A673 (cell line): ENCODE measurements at regions not wholly inside any gene's neighbourhood (a gene's known extent, or its start where the extent isn't known, plus 50 kb on each side); places are given as distances from the start of the nearest gene placed in this dataset.

Experiments used
- EZH2 ChIP-seq: fragments of 200-600 bp; sonication (generic); IDR thresholded peaks from 2 replicates; pipeline ENCODE4 v1.6.1; 2017; ENCODE audit warnings: borderline replicate concordance, low read depth, mild to moderate bottlenecking, mixed read lengths, antibody characterized with exemption, low read length; ENCODE audit not compliant: poor library complexity, severe bottlenecking
- TF ChIP-seq, protein P1 (sequence below): fragments of 300-800, 200-600 bp; sonication (generic); conservative IDR thresholded peaks from 2 replicates; pipeline ENCODE4 v1.5.1; 2017; ENCODE audit warnings: low read depth, mild to moderate bottlenecking, antibody characterized with exemption, low read length, moderate library complexity, mixed read lengths

DNA sequence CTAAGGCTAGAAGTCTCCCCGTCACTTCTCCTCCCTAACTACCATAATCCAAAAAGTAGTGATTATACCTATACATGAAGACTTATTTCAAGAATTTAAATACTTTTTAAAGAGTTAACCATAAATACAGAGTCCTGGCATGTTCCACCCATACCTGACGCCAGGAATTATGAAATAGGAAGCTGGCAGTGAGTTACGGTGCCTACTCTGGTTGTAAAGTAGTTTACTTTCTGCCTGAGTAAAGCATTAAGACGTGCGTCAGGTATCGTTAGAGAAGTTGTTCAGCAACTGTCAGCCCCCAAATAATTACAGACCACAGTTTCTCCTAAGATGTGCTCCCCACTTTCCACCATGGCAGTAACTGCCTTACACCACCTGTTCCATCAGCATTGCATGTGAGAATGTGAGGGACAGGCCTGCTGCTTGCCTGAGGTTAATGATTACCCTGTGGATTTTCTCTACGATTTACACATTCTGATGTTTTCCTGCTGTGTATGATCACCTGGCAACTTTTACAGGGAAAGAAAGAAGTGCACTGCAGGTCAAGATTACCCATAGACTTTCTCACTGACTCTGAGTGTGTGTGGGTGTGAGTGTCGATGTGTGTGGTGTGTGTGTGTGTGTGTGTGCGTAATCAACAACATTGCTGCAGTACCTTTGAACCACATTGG lies 92.3 kb upstream of the SLC7A11 start:
- TF ChIP-seq, protein P1, sequence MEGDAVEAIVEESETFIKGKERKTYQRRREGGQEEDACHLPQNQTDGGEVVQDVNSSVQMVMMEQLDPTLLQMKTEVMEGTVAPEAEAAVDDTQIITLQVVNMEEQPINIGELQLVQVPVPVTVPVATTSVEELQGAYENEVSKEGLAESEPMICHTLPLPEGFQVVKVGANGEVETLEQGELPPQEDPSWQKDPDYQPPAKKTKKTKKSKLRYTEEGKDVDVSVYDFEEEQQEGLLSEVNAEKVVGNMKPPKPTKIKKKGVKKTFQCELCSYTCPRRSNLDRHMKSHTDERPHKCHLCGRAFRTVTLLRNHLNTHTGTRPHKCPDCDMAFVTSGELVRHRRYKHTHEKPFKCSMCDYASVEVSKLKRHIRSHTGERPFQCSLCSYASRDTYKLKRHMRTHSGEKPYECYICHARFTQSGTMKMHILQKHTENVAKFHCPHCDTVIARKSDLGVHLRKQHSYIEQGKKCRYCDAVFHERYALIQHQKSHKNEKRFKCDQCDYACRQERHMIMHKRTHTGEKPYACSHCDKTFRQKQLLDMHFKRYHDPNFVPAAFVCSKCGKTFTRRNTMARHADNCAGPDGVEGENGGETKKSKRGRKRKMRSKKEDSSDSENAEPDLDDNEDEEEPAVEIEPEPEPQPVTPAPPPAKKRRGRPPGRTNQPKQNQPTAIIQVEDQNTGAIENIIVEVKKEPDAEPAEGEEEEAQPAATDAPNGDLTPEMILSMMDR: no peak
- TF ChIP-seq EZH2: no peak
